ENCODE measurements at regions not wholly inside any gene's neighbourhood (a gene's known extent, or its start where the extent isn't known, plus 50 kb on each side); places are given as distances from the start of the nearest gene placed in this dataset.

- no peaks in the 10 kb centered on the region for H3K27me3 ChIP-seq (ENCODE audit: control insufficient read depth, insufficient read depth, low read length)
- no peak for TF ChIP-seq CTCF (IDR thresholded peaks at IDR 0.05; ENCODE audit: insufficient read depth, low read length, poor library complexity, severe bottlenecking)
Observed at GRCh38 chr1:212555426-212555825, 53.1 kb upstream of the ATF3 start.

GRCh38 chr1:212556822-212557549 lies 51.6 kb upstream of the ATF3 start:
- no peak for TF ChIP-seq CTCF (IDR thresholded peaks at IDR 0.05; ENCODE audit: insufficient read depth, low read length, poor library complexity, severe bottlenecking)
- H3K4me3 ChIP-seq (ENCODE audit: low read depth, low read length): no peak overlapping the region
- DNase-seq (ENCODE audit: low read depth): no peak
- H3K36me3 ChIP-seq (ENCODE audit: control insufficient read depth, insufficient read depth, low read length): no peaks in the 10 kb centered on the region
- H3K27me3 ChIP-seq (ENCODE audit: control insufficient read depth, insufficient read depth, low read length): no peaks in the 10 kb centered on the region

More at GRCh38 chr1:212555426-212555825, 53.1 kb upstream of the ATF3 start:
- Histone ChIP-seq H3K4me3 (ENCODE audit: low read depth, low read length) (no peak overlapping the region), H3K36me3 (ENCODE audit: control insufficient read depth, insufficient read depth, low read length) (no peaks in the 10 kb centered on the region)
- DNase-seq (ENCODE audit: low read depth): no peak

GRCh38 chr1:212557739-212558692 lies 50.5 kb upstream of the ATF3 start:
- Histone ChIP-seq H3K36me3 (ENCODE audit: control insufficient read depth, insufficient read depth, low read length) (no peaks in the 10 kb centered on the region), H3K27me3 (ENCODE audit: control insufficient read depth, insufficient read depth, low read length) (no peaks in the 10 kb centered on the region), H3K4me3 (ENCODE audit: low read depth, low read length) (peak overlapping the region; percentile 57)
- TF ChIP-seq CTCF (IDR thresholded peaks at IDR 0.05; ENCODE audit: insufficient read depth, low read length, poor library complexity, severe bottlenecking): no peak
- no peak for DNase-seq (ENCODE audit: low read depth)

GRCh38 chr1:212558693-212559480 lies 49.7 kb upstream of the ATF3 start:
- Histone ChIP-seq H3K4me3 (ENCODE audit: low read depth, low read length) (peak overlapping the region; percentile 57), H3K36me3 (ENCODE audit: control insufficient read depth, insufficient read depth, low read length) (no peaks in the 10 kb centered on the region), H3K27me3 (ENCODE audit: control insufficient read depth, insufficient read depth, low read length) (no peaks in the 10 kb centered on the region)
- TF ChIP-seq CTCF (IDR thresholded peaks at IDR 0.05; ENCODE audit: insufficient read depth, low read length, poor library complexity, severe bottlenecking): no peak
- peak; percentile 50 for DNase-seq (ENCODE audit: low read depth)
